Skin epidermis (tissue), 12 donors: ENCODE measurements at regions not wholly inside any gene's neighbourhood (a gene's known extent, or its start where the extent isn't known, plus 50 kb on each side); places are given as distances from the start of the nearest gene placed in this dataset.

Experiments
- H3K27ac ChIP-seq, 21 experiments: fragments of 200-600 bp; sonication (generic) in 11 of 21; one replicate each; pipeline ENCODE4 v1.5.0; 2020; ENCODE audit warnings: mild to moderate bottlenecking in 3 of 21, inconsistent platforms in 2 of 21, moderate library complexity in 2 of 21
- H3K4me3 ChIP-seq, 7 experiments: fragments of 200-600 bp; sonication (generic) in 2 of 7; one replicate each; pipeline ENCODE4 v1.5.0; 2020; ENCODE audit warnings: inconsistent platforms in 2 of 7, mild to moderate bottlenecking in 2 of 7, moderate library complexity in 1 of 7

GRCh38 chr14:104514156-104514848, 65.3 kb upstream of the C14orf180 start:
- H3K4me3 ChIP-seq: no peak overlapping the region
- H3K27ac ChIP-seq: peak overlapping the region in 2 of 21 experiments; percentile 0 to 37

DNA sequence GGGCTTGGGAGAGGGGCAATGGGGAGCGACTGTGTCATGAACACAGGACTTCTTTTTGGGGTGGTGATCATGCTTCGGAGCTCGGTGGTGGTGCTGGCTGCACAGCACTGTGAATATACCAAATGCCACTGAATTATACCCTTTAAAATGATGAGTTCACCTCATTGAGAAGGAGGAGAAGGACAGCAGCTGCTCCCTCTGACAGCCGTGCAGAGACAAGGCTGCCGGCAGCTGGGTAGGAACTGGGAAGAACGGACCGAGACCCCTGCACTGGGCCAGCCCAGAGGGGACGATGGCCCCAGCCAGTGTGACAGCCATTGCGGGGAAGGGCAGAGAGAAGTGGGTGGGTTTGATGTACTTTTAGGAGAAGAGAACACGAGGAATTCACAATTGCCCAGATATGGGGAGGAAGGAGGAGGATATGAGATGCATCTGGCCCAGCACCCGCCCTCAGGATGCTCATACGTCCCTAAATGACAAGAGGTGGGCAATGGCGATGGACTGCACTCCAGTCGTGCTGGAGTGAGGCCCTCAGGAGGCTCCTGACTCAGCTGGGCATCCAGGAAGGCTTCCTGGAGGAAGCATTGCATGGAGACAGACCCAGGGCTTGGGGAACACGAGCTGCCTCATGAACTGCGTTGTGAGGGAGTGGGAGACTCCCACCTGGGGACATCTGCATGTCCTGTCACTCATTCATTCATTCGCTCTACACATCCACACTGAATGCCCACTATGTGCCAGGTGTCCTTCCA, 64.3 kb upstream of the C14orf180 start:
- peak overlapping the region in 1 of 21 experiments; percentile 0 for H3K27ac ChIP-seq
- no peak overlapping the region for H3K4me3 ChIP-seq

GRCh38 chr14:104515811-104516780, 63.5 kb upstream of the C14orf180 start:
- peak overlapping the region in 1 of 21 experiments; percentile 74 for H3K27ac ChIP-seq
- no peak overlapping the region for H3K4me3 ChIP-seq

GRCh38 chr14:104516906-104517305, 62.7 kb upstream of the C14orf180 start:
- Histone ChIP-seq H3K27ac (no peak overlapping the region), H3K4me3 (no peak overlapping the region)

- Histone ChIP-seq H3K4me3 (no peak overlapping the region), H3K27ac (peak overlapping the region in 1 of 21 experiments; percentile 50)
These were observed 62.1 kb upstream of the C14orf180 start for GRCh38 chr14:104517426-104517825.

GRCh38 chr14:104517867-104518266, 61.7 kb upstream of the C14orf180 start:
- H3K27ac ChIP-seq: no peak overlapping the region
- no peak overlapping the region for H3K4me3 ChIP-seq

DNA sequence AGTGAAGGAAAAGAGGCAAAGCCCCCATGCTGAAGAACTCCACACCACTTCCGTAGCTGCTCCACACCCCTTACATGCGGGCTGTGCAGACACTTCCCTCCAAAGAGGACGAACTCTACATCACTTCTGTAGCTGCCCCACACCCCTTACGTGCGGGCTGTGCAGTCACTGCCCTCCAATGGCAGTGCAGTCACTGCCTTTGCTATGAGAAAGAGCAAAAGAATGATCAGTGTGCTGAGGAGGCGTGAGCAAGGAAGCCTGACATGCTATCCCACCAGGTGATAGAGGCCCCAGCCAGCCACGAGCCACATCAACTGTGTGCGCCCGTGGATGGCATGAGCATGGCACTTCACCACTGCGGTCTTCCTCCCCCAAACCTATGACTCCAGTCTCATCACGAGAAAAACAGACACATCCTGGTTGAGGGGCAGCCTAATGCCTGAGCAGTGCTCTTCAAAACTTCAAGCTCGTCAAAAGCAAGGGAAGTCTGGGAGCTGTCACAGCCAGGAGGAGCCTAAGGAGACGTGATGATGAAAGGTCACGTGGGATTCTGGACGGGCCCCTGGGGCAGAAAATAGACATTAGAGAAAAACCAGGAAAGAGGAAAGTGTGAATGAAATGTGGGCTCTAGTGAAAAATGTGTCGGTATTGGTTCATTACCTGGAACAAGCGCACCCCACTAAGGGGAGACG, 60.8 kb upstream of the C14orf180 start:
- no peak overlapping the region for H3K27ac ChIP-seq
- H3K4me3 ChIP-seq: no peak overlapping the region

DNA sequence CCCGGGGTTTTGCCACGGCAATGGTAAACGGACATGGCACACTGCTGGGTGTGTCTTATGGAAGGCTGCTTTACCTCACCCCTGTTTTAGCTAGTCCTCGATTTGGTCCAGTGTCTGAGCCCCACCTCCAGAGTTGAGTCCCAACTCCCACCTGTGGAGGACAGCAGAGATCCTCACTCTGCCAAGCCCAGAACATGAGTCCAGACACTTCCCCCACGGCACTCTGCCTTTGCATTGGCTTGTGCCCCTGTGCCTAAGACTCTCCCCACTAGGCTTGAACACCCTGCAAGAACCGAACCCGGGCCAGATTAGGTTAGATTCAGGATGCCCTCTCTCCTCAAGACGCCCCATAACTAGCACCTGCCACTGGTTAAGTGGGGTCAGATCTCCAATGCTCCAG, 59.8 kb upstream of the C14orf180 start:
- no peak overlapping the region for H3K4me3 ChIP-seq
- H3K27ac ChIP-seq: no peak overlapping the region

- Histone ChIP-seq H3K4me3 (no peak overlapping the region), H3K27ac (no peak overlapping the region)
These were observed 58.7 kb upstream of the C14orf180 start for GRCh38 chr14:104520620-104521410.

DNA sequence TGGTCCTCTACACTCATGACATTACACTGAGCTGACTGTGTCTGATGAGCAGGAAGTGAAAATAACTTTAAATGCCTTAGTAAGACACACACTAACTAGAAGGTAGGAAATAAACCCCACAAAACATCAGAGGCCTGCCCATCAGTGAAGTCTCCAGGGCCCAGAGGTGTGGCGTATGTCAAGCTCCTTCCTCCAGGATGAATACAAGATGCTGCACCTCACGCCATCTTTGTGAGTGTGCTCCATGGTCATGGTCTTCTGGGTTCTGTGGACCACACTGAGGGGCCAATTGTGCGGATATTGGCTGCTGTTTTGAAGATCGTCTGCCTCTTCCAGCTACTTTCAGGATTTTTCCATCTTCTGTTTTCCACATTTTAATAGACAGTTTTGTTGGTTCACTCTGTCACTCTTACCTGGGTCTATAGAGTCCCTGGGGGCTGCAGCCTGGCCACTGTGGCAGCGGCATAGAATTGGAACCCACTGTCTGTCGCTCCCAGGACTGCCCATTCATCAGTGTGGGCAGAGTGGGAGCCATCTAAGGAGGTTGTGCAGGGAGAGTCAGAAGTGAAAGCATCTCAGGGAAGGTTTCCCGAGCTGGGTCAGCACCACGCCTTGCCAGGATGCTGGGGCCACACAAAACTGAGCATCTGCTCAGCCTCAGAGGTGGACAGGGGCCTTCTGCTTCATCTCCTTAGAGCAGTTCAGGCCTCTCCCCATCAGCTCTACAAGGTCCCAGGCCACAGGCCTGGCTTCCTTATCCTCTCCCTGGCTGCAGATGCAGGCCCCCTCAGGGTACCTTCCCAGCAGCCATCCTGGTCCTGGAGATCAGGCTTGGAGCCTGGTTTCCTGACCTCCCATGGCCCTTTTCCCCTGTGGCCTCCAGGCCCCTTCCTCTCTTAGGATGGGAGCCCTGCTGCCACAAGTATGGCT, 57.5 kb upstream of the C14orf180 start:
- no peak overlapping the region for H3K4me3 ChIP-seq
- H3K27ac ChIP-seq: no peak overlapping the region

DNA sequence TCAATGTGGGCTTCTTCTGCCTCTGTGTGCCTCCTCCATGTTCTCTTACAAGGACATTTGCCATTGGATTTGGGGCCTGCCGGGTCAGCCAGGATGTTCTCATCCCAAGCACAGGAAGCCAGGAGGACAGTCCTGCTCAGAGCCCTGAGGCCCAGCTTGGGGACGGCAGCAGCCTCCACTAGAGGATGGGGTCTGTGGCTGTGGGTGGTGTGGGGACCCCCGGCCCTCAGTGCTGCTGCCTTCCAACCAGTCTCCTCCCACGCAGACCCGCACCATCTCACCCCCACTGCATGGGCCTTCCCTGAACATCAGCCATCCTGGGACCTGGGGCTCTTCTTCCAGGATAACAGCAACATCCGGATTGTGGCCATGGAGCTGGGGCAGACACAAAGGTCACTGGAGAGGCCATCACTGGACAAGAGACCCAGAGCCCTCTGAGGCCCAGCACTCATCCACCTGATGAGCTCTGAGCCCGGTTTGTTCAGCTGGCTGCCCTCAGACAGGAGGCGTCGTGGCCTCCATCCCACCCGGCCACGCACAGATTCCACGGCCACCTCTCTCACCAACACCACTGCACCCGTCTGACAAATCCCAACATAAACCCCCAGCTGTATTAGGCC, 56.5 kb upstream of the C14orf180 start:
- H3K4me3 ChIP-seq: no peak overlapping the region
- H3K27ac ChIP-seq: no peak overlapping the region

DNA sequence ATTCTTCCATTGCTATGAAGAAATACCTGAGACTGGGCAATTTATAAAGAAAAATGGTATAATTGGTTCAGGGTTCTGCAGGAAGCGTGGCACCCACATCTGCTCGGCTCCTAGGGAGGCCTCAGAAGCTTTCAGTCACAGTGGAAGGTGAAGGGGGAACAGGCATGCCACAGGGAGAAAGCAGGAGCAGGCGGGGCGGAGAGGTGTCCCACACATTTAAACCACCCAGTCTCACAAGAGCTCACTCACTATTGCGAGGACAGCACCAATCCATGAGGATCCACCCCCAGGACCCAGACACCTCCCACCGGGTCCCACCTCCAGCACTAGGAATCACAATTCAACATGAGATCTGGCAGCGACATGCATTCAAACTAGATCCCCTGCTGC, 56.0 kb upstream of the C14orf180 start:
- H3K4me3 ChIP-seq: no peak overlapping the region
- H3K27ac ChIP-seq: no peak overlapping the region

GRCh38 chr14:104524726-104525125, 54.8 kb upstream of the C14orf180 start:
- Histone ChIP-seq H3K4me3 (no peak overlapping the region), H3K27ac (no peak overlapping the region)

DNA sequence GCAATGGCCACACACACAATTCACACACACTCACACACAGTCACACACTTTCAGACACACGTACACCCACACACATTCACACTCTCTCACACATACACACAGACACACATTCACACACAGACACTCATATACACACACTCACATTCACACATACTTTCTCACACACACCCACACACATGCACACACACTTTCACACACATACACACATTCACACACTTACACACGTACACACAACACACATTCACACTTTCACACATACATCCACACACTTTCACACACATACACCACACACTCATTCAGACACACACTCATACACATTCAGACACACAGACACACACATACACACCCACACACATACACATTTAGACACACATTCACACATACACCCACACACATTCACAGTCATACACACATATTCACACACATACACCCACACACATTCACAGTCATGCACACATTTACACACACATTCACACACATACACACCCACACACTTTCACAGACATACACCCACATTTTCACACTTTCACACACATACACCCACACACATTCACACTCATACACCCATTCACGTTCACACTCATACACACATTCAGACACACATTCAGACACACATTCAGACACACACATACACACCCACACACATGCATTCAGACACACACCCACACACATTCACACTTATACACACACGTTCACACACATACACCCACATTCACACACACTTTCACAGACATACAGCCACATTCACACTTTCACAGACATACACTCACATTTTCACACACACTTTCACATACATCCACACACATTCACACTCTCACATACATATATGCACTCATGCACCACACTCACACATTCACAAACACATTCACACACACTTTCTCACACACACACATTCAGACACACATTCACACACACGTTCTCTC, 52.6 kb upstream of the C14orf180 start:
- Histone ChIP-seq H3K27ac (no peak overlapping the region), H3K4me3 (no peak overlapping the region)

DNA sequence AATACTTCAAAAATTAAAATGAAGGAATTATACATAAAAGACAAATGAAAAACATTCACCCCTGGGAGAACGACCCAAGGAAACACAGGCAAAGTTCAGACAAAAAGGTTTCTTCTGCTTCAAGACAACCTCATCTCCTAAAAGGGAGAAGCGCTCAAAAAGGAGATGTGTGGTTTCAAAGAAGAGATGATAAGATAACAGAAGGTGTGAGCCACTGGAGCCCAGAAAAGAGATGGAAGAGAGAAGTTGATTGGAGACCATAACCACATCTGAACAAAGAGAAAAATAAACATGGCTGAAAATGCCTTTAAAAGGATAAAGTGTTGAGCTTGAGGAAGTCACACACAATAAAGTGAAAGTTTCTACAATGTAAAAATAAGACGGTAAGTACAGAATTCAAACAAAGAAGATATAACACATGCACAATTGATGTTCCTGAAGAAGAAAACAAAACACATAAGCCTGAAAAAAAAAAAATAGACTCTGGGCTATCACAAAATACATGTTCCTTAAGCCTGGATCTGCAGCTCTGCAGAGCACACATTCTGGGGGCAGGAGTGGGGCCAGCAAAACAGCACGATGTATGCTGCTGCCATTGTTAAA, 51.6 kb upstream of the C14orf180 start:
- Histone ChIP-seq H3K4me3 (no peak overlapping the region), H3K27ac (no peak overlapping the region)

- H3K4me3 ChIP-seq: no peak overlapping the region
- H3K27ac ChIP-seq: no peak overlapping the region
These were observed 51.1 kb upstream of the C14orf180 start for GRCh38 chr14:104528496-104528895.
